ENCODE measurements at regions not wholly inside any gene's neighbourhood (a gene's known extent, or its start where the extent isn't known, plus 50 kb on each side); places are given as distances from the start of the nearest gene placed in this dataset.

- no peak for DNase-seq
These were observed 335.2 kb downstream of the LPIN1 start for GRCh38 chr2:12081481-12082210.

DNA sequence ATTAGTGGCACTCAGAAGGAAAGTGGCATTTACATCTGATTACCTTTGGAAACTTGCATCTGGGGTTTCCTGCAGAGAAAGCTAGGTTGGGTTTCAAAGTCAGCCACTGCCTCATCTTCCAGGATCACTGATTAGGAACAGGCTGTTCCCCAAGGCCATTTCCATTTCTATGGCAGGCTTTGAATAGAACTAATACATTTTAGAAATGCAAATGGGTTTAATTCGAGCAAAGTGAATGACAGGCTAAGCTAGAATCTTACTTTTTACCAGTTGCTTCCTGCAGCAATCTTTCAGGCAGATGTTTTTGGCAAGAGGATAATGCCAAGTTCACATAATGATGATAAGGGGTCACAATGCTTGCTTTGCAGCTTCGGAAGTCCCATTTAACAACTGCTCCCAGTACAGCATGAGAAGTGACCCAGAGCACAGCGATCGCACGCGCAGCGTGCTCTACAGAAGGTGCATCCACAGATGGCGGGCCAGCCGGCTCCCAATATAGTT lies 336.7 kb downstream of the LPIN1 start:
- peak in 4 of 56 donors; percentile 4 to 17 (median 10) for DNase-seq

GRCh38 chr2:12083713-12084419 lies 337.4 kb downstream of the LPIN1 start:
- DNase-seq: no peak

DNA sequence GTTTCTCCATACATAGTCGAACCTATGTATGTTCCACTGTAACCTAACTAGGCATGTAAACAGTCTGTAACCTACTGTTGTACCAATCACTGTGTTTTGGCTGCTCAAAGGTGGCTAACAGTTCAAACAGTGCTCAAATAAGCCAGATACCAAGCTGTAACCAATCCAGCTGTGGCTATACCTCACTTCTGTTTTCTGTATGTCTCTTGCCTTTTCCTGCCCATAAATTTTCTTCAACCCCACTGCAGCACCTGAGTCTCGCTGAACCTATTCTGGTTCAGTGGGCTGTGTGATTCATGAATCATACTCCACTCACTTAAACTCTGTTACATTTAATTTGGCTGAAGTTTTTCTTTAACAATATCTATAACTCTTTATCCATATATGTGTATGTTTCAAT lies 340.7 kb downstream of the LPIN1 start:
- DNase-seq: no peak

GRCh38 chr2:12087671-12088380 lies 341.4 kb downstream of the LPIN1 start:
- DNase-seq: no peak

DNA sequence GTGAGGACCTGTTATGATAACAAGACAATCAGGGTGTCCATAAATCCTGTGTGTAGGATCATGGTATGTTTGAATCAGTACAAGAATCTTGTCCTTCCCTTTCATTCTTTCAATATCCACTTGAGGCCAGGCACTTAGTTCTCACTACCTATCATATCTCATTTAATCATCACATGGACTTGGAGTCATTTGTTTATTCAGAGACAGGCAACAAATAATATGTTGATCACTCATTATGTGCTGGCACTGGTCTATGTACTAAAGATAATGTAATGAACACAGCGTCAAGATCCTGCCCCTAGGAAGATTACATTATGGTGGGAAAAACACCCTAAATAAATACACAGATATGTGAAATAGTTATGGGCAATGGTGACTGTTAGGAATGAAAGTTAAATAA lies 342.6 kb downstream of the LPIN1 start:
- no peak for DNase-seq

GRCh38 chr2:12089496-12089895 lies 343.1 kb downstream of the LPIN1 start:
- DNase-seq: no peak

GRCh38 chr2:12090072-12090471 lies 343.6 kb downstream of the LPIN1 start:
- no peak for DNase-seq

GRCh38 chr2:12090590-12090989 lies 344.2 kb downstream of the LPIN1 start:
- DNase-seq: no peak

DNA sequence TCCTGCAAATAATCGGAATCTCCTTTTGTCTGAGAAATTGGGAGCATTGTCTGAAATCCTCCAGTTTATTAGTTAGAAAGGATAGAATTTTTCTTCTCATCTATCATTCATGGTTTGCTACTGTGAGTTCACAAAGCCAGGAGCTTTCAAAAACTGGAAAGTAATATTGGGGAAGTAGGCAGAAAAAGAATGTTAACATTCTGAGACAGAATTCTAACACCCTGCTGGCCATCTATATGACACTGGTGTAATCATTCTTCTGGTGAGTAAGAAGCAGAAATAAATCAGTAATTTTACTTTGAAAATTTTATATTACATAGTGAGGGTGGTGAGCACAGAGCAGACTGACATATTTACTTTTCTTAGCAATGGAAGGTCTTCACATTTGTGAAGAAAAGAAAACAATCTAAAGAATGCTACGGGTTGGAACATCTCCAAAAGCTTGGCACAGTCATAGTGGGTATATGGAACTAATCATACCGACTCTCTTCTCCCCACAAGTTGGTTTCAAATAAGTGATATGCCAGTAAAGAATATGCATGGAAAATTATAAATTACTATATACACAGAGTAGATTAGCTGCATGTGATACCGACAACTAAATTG lies 344.9 kb downstream of the LPIN1 start:
- no peak for DNase-seq

DNA sequence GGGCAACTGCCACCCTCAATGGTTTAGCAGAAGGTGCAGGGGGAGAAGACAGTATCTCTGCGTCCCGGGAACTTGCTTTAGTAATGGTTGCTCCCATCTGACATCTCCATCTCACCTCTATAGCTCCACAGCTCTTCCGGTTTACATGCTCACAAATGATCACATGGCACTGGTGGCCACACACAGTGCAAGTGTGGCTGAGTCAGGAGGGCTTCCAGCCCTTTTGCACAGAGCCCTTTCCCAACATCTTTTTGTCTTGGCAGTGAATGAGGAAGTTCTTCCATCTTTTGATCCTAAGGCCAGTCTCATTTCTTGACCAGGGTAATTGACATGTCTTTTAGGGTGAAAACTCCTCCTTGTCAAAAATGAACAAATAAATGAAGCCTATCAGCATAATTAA lies 347.7 kb downstream of the LPIN1 start:
- no peak for DNase-seq

DNA sequence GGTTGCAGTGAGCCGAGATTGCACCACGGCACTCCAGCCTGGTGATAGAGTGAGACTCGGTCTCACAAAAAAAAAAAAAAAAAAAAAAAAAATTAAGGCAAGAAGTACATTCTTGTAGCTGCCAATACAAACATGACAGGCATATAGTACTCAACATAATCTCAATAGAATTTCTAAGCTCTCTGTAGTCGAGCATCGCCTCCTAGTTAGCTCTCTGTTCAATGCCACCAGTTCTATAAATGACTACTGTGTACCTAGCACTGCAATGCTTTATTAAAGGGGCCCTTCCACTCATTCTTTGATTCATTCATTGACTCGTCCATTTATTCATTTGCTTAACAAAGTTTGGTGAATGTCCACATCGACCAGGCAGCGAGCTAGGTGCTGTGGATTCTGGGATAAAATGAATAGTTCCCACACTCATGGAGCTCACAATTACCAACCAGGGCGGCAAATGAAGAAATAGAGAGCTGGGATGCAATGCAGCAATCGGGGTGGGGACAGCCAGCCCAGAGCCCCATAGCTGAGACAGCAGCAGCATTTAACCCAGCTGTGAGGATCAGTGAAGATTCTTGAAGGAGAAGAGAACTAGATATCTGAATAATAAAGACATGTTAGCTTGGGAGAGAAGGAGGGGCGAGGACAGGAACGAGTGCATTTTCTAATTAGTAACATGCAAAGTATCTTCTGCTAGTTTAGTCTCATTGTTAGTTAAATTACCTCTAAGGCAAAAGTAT lies 349.8 kb downstream of the LPIN1 start:
- no peak for DNase-seq

- DNase-seq: no peak
These were observed 350.5 kb downstream of the LPIN1 start for GRCh38 chr2:12096788-12097449.

DNA sequence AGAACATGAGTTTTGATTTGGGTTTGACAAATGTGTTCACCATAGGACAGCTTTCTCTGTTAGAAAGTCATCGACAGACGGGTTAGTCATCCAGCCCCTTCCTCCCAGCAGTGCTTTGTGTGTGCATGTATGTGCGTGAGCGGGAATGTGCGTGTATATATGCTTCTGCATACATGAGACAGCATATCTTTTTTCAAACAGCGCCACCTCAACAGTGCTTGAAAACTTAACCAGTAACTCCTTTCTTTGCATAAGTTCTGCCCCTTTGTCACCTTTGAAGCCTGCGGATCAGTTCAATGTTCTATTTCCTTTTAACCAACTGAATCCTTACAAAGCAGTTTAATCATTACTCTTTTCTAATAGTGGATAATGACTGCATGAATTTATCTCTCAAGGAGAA lies 351.4 kb downstream of the LPIN1 start:
- DNase-seq: no peak

DNA sequence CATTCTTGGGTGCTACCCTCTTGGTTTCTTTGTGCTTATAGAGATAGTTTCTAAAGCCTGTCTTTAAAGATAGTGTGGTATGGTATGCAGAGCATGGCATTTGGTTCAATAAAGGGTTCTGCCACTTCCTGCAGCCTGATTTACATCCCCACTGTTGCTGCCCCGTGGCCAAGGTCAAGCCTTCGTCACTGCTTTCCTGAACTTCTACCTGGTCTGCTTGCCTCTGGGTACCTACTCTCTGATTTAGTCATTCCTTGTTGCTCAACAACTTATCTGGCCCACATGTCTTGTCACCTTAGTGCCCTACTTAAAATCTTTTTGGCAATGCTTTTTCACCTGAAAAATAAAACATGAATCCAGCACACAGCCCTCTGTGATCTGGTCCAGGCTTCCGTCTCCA lies 352.9 kb downstream of the LPIN1 start:
- DNase-seq: no peak

GRCh38 chr2:12102679-12103078 lies 356.2 kb downstream of the LPIN1 start:
- DNase-seq: no peak

GRCh38 chr2:12105180-12105579 lies 358.7 kb downstream of the LPIN1 start:
- no peak for DNase-seq

DNA sequence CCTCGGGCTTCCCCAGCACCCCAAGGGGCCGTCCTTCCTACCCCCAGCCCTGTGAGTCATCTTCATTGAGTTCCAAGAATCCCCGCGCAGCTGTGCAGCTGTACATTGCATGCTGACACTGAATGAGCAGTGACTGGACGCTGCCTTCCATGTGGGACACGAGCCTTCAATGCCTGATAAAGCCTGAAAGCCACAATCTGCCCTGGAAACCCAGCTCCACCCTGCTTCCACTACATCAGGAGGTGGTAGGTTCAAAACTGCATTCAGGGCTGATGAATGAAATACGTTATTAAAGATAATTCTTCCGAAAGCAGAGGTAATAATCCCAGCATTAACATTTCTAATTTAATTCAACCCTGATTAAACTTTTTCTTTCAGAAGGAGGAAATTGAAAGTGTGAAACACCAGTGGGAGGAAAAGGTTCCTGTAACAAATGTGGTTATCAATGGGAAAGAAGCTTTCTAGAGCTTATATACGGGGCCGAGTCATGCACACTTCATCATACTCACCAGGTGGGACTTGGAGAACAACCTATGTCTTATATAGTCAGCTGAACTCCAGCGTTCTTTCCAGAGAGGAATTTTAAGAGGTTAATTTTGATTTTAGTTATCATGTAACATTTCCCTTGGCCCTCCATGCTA lies 360.1 kb downstream of the LPIN1 start:
- peak in 2 of 56 donors; percentile 18 to 31 for DNase-seq

- DNase-seq: no peak
These were observed 360.9 kb downstream of the LPIN1 start for GRCh38 chr2:12107321-12107720.

GRCh38 chr2:12107939-12108338 lies 361.5 kb downstream of the LPIN1 start:
- DNase-seq: no peak

Data from amygdala (tissue), 56 donors.